ENCODE measurements at regions not wholly inside any gene's neighbourhood (a gene's known extent, or its start where the extent isn't known, plus 50 kb on each side); places are given as distances from the start of the nearest gene placed in this dataset.

GRCh38 chr11:17150521-17150920 lies 57.3 kb downstream of the PIK3C2A start:
- in situ Hi-C loops (cut with HindIII; ENCODE audit: low pct_unique_long_range_greater_than_20kb, low sequenced_read_pairs) (no loop called here), intact Hi-C loops (cut with micrococcal nuclease; ENCODE audit: unreplicated experiment) (no loop called here)
- no peak for ATAC-seq
- no peak for DNase-seq (ENCODE audit: low read depth, low spot score)
- CTCF ChIA-PET, result no interaction called here
- TF ChIP-seq TCF7L2 (IDR thresholded peaks at IDR 0.05; ENCODE audit: low read depth, low read length), result no peak
- TF ChIP-seq SIN3A (IDR thresholded peaks at IDR 0.05; ENCODE audit: borderline replicate concordance, insufficient read depth, low read depth, low read length), result no peak
- no peak for TF ChIP-seq POLR2AphosphoS5 (IDR thresholded peaks at IDR 0.05; ENCODE audit: low read depth, low read length)
- TF ChIP-seq REST (IDR thresholded peaks at IDR 0.05; ENCODE audit: insufficient read depth in 1 of 2, low read depth in 2 of 2, low read length in 1 of 2), result no peak
- TF ChIP-seq CTCF (IDR thresholded peaks at IDR 0.05), result no peak
- no peaks in the 10 kb centered on the region for H3K27me3 ChIP-seq (ENCODE audit: control insufficient read depth, insufficient read depth, low read length)
- H3K36me3 ChIP-seq (ENCODE audit: control insufficient read depth, insufficient read depth, low read length), result no peaks in the 10 kb centered on the region; the same call in none of the 2 replicates
- no peaks in the 10 kb centered on the region for H3K9me3 ChIP-seq (ENCODE audit: control insufficient read depth, insufficient read depth, low read depth, low read length)
- BruUV-seq (replicated peaks), result no TSS peak
- no peaks in the 10 kb centered on the region for H3K4me1 ChIP-seq (ENCODE audit: control insufficient read depth, insufficient read depth, low read length)
- no peak overlapping the region for H3K4me3 ChIP-seq (ENCODE audit: low read depth in 2 of 2, low read length in 2 of 2)
- no peak overlapping the region for H3K27ac ChIP-seq (ENCODE audit: low read length)
- POLR2A ChIA-PET, result no interaction called here

GRCh38 chr11:17148536-17148935 lies 59.2 kb downstream of the PIK3C2A start:
- intact Hi-C loops (cut with micrococcal nuclease; ENCODE audit: unreplicated experiment) (no loop called here), in situ Hi-C loops (cut with HindIII; ENCODE audit: low pct_unique_long_range_greater_than_20kb, low sequenced_read_pairs) (no loop called here)
- DNase-seq (ENCODE audit: low read depth, low spot score), result no peak
- BruUV-seq (replicated peaks), result no TSS peak
- Histone ChIP-seq H3K9me3 (ENCODE audit: control insufficient read depth, insufficient read depth, low read depth, low read length) (no peaks in the 10 kb centered on the region), H3K36me3 (ENCODE audit: control insufficient read depth, insufficient read depth, low read length) (no peaks in the 10 kb centered on the region; the same call in none of the 2 replicates), H3K27me3 (ENCODE audit: control insufficient read depth, insufficient read depth, low read length) (no peaks in the 10 kb centered on the region), H3K4me3 (ENCODE audit: low read depth in 2 of 2, low read length in 2 of 2) (no peak overlapping the region), H3K4me1 (ENCODE audit: control insufficient read depth, insufficient read depth, low read length) (no peaks in the 10 kb centered on the region), H3K27ac (ENCODE audit: low read length) (no peak overlapping the region)
- TF ChIP-seq POLR2AphosphoS5 (IDR thresholded peaks at IDR 0.05; ENCODE audit: low read depth, low read length), result no peak
- TF ChIP-seq SIN3A (IDR thresholded peaks at IDR 0.05; ENCODE audit: borderline replicate concordance, insufficient read depth, low read depth, low read length), result no peak
- TF ChIP-seq REST (IDR thresholded peaks at IDR 0.05; ENCODE audit: insufficient read depth in 1 of 2, low read depth in 2 of 2, low read length in 1 of 2), result no peak
- no peak for TF ChIP-seq CTCF (IDR thresholded peaks at IDR 0.05)
- no peak for TF ChIP-seq TCF7L2 (IDR thresholded peaks at IDR 0.05; ENCODE audit: low read depth, low read length)
- no peak for ATAC-seq
- ChIA-PET POLR2A (no interaction called here), CTCF (no interaction called here)
